K562 (cell line): ENCODE measurements at regions not wholly inside any gene's neighbourhood (a gene's known extent, or its start where the extent isn't known, plus 50 kb on each side); places are given as distances from the start of the nearest gene placed in this dataset.

Source experiments
- ARID3A ChIP-seq: IDR thresholded peaks from 2 replicates; pipeline ENCODE4 v1.6.1; 2012; ENCODE audit warnings: low read depth, low read length, improper control_type of control experiment, borderline replicate concordance
- CTCF ChIP-seq, 3 experiments: IDR thresholded peaks in 2 of 3; conservative IDR thresholded peaks in 1 of 3; 2 replicates each; pipeline ENCODE4 v1.5.1; 2011 to 2012; ENCODE audit warnings: low read length in 3 of 3, mild to moderate bottlenecking in 3 of 3, control low read depth in 2 of 3, improper control_type of control experiment in 1 of 3, inconsistent platforms in 1 of 3, low read depth in 1 of 3, mixed read lengths in 1 of 3, moderate library complexity in 1 of 3; ENCODE audit not compliant: insufficient read depth in 2 of 3
- EGR1 ChIP-seq: fragments of 450-650 bp; conservative IDR thresholded peaks from 2 replicates; pipeline ENCODE4 v1.6.1; 2017; ENCODE audit warnings: mild to moderate bottlenecking
- GABPA ChIP-seq: fragments of 200-800 bp; sonication (Bioruptor generic); conservative IDR thresholded peaks from 2 replicates; pipeline ENCODE4 v1.6.1; 2016; ENCODE audit warnings: low read depth, missing genetic modification characterization, missing compliant biosample characterization
- NFE2L1 ChIP-seq: fragments of 450-650 bp; IDR thresholded peaks from 2 replicates; pipeline ENCODE4 v1.6.1; 2016; ENCODE audit warnings: missing genetic modification characterization, low read depth, mild to moderate bottlenecking, missing compliant biosample characterization, moderate library complexity, borderline replicate concordance
- RBFOX2 ChIP-seq: fragments of 200-400 bp; formaldehyde crosslinking; IDR thresholded peaks from 2 replicates; pipeline ENCODE4 v1.6.1; 2017; ENCODE audit warnings: low read depth, mild to moderate bottlenecking, low read length, moderate library complexity
- ZKSCAN1 ChIP-seq: fragments of 150-350 bp; IDR thresholded peaks from 2 replicates; pipeline ENCODE4 v1.6.1; 2016; ENCODE audit warnings: low read depth, low read length
- ZNF717 ChIP-seq: fragments of 250-450 bp; sonication (Bioruptor Pico); IDR thresholded peaks from 2 replicates; pipeline ENCODE4 v1.5.0; 2021
- TF ChIP-seq, protein P1 (sequence below), 2 experiments: fragments of 150-350 bp in 1 of 2; IDR thresholded peaks; 2 replicates each; pipeline ENCODE4 v1.6.1; 2012 to 2016; ENCODE audit warnings: low read depth in 2 of 2, low read length in 2 of 2, mild to moderate bottlenecking in 1 of 2, moderate library complexity in 1 of 2

GRCh38 chr9:108100571-108100970 lies 611.0 kb upstream of the KLF4 start:
- TF ChIP-seq EGR1 (no peak), ZNF717 (CRISPR knock-in tag) (no peak), CTCF (IDR thresholded peaks at IDR 0.05 in 2 of 3, conservative IDR thresholded peaks at IDR 0.05 in 1 of 3; ENCODE audit: insufficient read depth in 2 of 3, low read depth in 1 of 3, low read length in 3 of 3) (no peak), ZKSCAN1 (no peak), ARID3A (no peak), NFE2L1 (no peak), GABPA (no peak), RBFOX2 (no peak)
- TF ChIP-seq, protein P1, sequence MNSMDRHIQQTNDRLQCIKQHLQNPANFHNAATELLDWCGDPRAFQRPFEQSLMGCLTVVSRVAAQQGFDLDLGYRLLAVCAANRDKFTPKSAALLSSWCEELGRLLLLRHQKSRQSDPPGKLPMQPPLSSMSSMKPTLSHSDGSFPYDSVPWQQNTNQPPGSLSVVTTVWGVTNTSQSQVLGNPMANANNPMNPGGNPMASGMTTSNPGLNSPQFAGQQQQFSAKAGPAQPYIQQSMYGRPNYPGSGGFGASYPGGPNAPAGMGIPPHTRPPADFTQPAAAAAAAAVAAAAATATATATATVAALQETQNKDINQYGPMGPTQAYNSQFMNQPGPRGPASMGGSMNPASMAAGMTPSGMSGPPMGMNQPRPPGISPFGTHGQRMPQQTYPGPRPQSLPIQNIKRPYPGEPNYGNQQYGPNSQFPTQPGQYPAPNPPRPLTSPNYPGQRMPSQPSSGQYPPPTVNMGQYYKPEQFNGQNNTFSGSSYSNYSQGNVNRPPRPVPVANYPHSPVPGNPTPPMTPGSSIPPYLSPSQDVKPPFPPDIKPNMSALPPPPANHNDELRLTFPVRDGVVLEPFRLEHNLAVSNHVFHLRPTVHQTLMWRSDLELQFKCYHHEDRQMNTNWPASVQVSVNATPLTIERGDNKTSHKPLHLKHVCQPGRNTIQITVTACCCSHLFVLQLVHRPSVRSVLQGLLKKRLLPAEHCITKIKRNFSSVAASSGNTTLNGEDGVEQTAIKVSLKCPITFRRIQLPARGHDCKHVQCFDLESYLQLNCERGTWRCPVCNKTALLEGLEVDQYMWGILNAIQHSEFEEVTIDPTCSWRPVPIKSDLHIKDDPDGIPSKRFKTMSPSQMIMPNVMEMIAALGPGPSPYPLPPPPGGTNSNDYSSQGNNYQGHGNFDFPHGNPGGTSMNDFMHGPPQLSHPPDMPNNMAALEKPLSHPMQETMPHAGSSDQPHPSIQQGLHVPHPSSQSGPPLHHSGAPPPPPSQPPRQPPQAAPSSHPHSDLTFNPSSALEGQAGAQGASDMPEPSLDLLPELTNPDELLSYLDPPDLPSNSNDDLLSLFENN (IDR thresholded peaks at IDR 0.05; ENCODE audit: low read depth in 2 of 2, low read length in 2 of 2), result no peak
